Kidney (tissue), 13 donors: ENCODE measurements at regions not wholly inside any gene's neighbourhood (a gene's known extent, or its start where the extent isn't known, plus 50 kb on each side); places are given as distances from the start of the nearest gene placed in this dataset.

Experiments
- DNase-seq, 5 donors: peaks; one replicate each; pipeline ENCODE4 v3.0.0-alpha.2; 2013 to 2020
- FAIRE-seq: peaks from 2 replicates; lab custom pipeline; 2012; peaks lifted over from hg19 to GRCh38; lab: Jason Lieb, UNC
- H3K27ac ChIP-seq, 2 donors: one replicate each; pipeline ENCODE4 v1.7.0; 2013; ENCODE audit warnings: low read depth in 2 of 2, low read length in 2 of 2, inconsistent platforms in 1 of 2
- H3K27me3 ChIP-seq: one replicate; pipeline ENCODE4 v1.7.1; 2013; ENCODE audit warnings: low read length, inconsistent platforms; ENCODE audit not compliant: control insufficient read depth, insufficient read depth
- H3K36me3 ChIP-seq, 3 donors: one replicate each; pipeline versions ENCODE4 v1.7.0 to v1.7.1; 2013; ENCODE audit warnings: low read length in 3 of 3, control low read depth in 1 of 3, inconsistent platforms in 1 of 3; ENCODE audit not compliant: insufficient read depth in 3 of 3, control insufficient read depth in 2 of 3
- H3K4me1 ChIP-seq, 3 donors: one replicate each; pipeline versions ENCODE4 v1.7.0 to v1.7.1; 2013; ENCODE audit warnings: low read length in 3 of 3, inconsistent platforms in 1 of 3, low read depth in 1 of 3; ENCODE audit not compliant: control insufficient read depth in 2 of 3, insufficient read depth in 2 of 3
- H3K4me3 ChIP-seq, 3 donors: one replicate each; pipeline versions ENCODE4 v1.7.0 to v1.8.1; 2013; ENCODE audit warnings: low read length in 3 of 3, control low read depth in 1 of 3, inconsistent platforms in 1 of 3
- H3K9ac ChIP-seq, 3 donors: one replicate each; pipeline versions ENCODE4 v1.7.0 to v1.7.1; 2013; ENCODE audit warnings: low read length in 3 of 3, control low read depth in 1 of 3, inconsistent platforms in 1 of 3
- H3K9me3 ChIP-seq, 3 donors: one replicate each; pipeline versions ENCODE4 v1.7.0 to v1.7.1; 2013; ENCODE audit warnings: low read length in 3 of 3, control low read depth in 1 of 3, inconsistent platforms in 1 of 3; ENCODE audit not compliant: control insufficient read depth in 2 of 3, insufficient read depth in 1 of 3
- intact Hi-C: fragments of 100-400 bp; cut with DNase I; formaldehyde crosslinking; loops from one replicate; pipeline ENCODE4 v1.11.1; 2022
- TF ChIP-seq, protein P1 (sequence below): IDR thresholded peaks from 3 replicates; pipeline ENCODE4 v1.5.1; 2012; ENCODE audit warnings: mild to moderate bottlenecking, moderate library complexity, borderline replicate concordance; ENCODE audit not compliant: insufficient read depth; ENCODE audit errors: extremely low read depth
- donor health status: control.
- donor health status: control.
- donor health status: control.
- donor health status: control.
- donor health status: control.
- donor health status: DM: yes; HTN: yes; CAD: no.
- donor health status: Normal renal cell carcinoma (clear cell type).

DNA sequence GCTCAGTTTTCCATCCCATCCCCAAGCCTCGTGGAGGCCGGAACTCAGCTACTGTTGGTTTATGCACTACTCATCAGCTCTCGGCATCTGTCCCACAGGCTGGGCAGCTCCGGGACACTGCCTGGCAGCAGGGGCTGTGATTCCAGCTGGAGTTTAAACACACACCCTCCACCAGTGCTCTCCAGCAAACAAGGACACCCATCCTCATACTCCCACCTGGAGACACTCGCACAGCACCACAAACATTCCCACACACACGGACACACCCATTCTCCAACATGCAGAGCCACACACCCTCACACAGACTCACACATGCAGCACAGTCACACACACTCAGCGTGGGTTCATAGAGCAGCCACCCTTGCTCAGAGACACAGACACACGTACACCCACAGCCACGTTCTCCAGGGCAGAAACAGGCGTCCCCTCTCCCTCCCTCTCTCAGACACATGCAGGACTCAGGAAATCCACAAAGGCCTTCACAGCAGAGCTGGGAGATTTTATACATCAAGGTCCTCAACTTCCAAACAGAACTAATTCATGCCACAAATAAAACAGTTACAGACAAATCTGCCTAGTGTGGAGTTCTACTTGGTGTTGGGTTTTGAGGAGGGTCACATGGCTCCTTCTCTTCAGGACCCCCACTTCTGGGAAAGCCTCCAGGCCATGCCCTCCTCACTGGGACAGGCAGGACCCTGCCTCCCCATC lies 785.4 kb downstream of the UQCRFS1 start:
- Histone ChIP-seq H3K27me3 (no peaks in the 10 kb centered on the region), H3K9me3 (no peaks in the 10 kb centered on the region), H3K4me1 (peaks cover 0 to 5% (median 0%) of the 10 kb centered on the region in 3 donors), H3K4me3 (no peak overlapping the region), H3K27ac (no peak overlapping the region), H3K9ac (no peak overlapping the region), H3K36me3 (no peaks in the 10 kb centered on the region)
- DNase-seq (no peak), FAIRE-seq (no peak)
- TF ChIP-seq, protein P1, sequence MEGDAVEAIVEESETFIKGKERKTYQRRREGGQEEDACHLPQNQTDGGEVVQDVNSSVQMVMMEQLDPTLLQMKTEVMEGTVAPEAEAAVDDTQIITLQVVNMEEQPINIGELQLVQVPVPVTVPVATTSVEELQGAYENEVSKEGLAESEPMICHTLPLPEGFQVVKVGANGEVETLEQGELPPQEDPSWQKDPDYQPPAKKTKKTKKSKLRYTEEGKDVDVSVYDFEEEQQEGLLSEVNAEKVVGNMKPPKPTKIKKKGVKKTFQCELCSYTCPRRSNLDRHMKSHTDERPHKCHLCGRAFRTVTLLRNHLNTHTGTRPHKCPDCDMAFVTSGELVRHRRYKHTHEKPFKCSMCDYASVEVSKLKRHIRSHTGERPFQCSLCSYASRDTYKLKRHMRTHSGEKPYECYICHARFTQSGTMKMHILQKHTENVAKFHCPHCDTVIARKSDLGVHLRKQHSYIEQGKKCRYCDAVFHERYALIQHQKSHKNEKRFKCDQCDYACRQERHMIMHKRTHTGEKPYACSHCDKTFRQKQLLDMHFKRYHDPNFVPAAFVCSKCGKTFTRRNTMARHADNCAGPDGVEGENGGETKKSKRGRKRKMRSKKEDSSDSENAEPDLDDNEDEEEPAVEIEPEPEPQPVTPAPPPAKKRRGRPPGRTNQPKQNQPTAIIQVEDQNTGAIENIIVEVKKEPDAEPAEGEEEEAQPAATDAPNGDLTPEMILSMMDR: no peak
- intact Hi-C loops: no loop called here

DNA sequence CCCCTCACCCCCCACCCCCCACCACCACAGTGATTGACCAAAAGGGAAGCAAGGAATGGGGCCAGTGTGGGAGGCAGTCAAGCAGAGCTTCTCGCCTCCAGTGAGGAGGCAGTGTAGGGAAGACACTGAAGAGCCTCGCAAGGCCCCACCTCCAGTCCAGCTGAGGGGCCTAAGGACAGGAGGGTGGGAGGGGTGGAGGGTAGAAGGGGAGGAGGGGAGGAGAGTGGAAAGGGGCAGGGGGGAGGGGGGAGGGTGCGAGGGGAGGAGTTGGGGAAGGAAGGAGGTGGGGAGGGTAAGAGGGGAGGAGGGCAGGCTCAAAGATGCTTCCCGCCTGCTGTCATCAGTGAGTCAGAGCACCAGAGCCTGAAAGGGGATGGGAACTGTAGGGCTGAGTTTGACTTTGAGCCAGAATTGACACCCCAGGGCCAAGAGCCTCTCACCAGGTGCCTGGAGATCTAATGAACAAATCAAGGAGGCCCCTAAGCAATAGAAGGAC lies 786.2 kb downstream of the UQCRFS1 start:
- FAIRE-seq (no peak), DNase-seq (peak in 4 of 5 donors; percentile 38 to 62 (median 50))
- no peaks in the 10 kb centered on the region for H3K27me3 ChIP-seq
- H3K9ac ChIP-seq: no peak overlapping the region
- peaks cover 0 to 5% (median 0%) of the 10 kb centered on the region in 3 donors for H3K4me1 ChIP-seq
- no peak overlapping the region for H3K27ac ChIP-seq
- intact Hi-C loops: no loop called here
- TF ChIP-seq, protein P1: no peak
- H3K9me3 ChIP-seq: no peaks in the 10 kb centered on the region
- no peaks in the 10 kb centered on the region for H3K36me3 ChIP-seq
- no peak overlapping the region for H3K4me3 ChIP-seq

DNA sequence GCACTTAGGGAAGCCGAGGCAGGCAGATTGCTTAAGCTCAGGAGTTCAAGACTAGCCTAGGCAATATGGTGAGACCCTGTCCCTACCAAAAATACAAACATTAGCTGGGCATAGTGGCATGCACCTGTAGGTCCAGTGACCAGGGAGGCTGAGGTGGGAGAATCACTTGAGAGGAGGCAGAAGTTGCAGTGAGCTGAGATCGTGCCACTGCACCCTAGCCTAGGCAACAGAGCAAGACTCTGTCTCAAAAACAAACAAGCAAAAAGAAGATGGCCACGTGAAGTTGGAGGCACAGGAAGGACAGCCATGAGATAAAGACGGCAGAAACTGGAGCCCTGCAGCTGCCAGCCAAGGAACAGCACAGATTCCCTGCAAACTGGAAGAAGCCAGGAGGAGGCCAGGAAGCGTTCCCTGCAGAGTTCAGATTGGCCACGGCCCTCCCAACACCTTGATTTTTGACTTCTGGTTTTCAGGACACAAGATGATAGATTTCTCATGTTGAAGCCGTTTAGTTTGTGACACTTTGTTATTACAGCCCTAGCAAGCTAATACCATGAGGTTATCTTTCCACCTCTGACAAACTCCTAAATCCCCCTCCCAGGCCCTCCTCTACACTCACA lies 786.7 kb downstream of the UQCRFS1 start:
- FAIRE-seq: no peak
- Histone ChIP-seq H3K27ac (no peak overlapping the region), H3K27me3 (no peaks in the 10 kb centered on the region), H3K4me3 (no peak overlapping the region), H3K9ac (no peak overlapping the region), H3K36me3 (no peaks in the 10 kb centered on the region), H3K4me1 (peaks cover 0 to 5% (median 0%) of the 10 kb centered on the region in 3 donors), H3K9me3 (no peaks in the 10 kb centered on the region)
- TF ChIP-seq, protein P1: no peak
- DNase-seq: no peak
- intact Hi-C loops: no loop called here
